Ishikawa (cell line): ENCODE measurements at regions not wholly inside any gene's neighbourhood (a gene's known extent, or its start where the extent isn't known, plus 50 kb on each side); places are given as distances from the start of the nearest gene placed in this dataset.

Experiments
- CREB1 ChIP-seq: IDR thresholded peaks from 2 replicates; pipeline ENCODE4 v1.6.1; 2012; ENCODE audit warnings: low read depth
- EP300 ChIP-seq: IDR thresholded peaks from 2 replicates; pipeline ENCODE4 v1.6.1; 2012; ENCODE audit warnings: borderline replicate concordance
- FOXM1 ChIP-seq: IDR thresholded peaks from 2 replicates; pipeline ENCODE4 v1.6.1; 2012; ENCODE audit warnings: low read depth, borderline replicate concordance
- NFIC ChIP-seq: IDR thresholded peaks from 2 replicates; pipeline ENCODE4 v1.6.1; 2012
- RAD21 ChIP-seq: IDR thresholded peaks from 2 replicates; pipeline ENCODE4 v1.6.1; 2012; ENCODE audit warnings: low read depth
- REST ChIP-seq: IDR thresholded peaks from 2 replicates; pipeline ENCODE4 v1.6.1; 2012; ENCODE audit warnings: low read depth, mild to moderate bottlenecking
- TAF1 ChIP-seq: IDR thresholded peaks from 2 replicates; pipeline ENCODE4 v1.6.1; 2012; ENCODE audit warnings: low read depth, mild to moderate bottlenecking
- TEAD4 ChIP-seq: IDR thresholded peaks from 2 replicates; pipeline ENCODE4 v1.6.1; 2012
- YY1 ChIP-seq: IDR thresholded peaks from 2 replicates; pipeline ENCODE4 v1.6.1; 2012; ENCODE audit warnings: low read depth
- ZBTB7A ChIP-seq: IDR thresholded peaks from 2 replicates; pipeline ENCODE4 v1.6.1; 2012; ENCODE audit warnings: low read depth
- TF ChIP-seq, protein P1 (sequence below): IDR thresholded peaks from 2 replicates; pipeline ENCODE4 v1.6.1; 2012
- TF ChIP-seq, protein P2 (sequence below): IDR thresholded peaks from 2 replicates; pipeline ENCODE4 v1.6.1; 2012

- TF ChIP-seq REST = no peak
- TF ChIP-seq, protein P1, sequence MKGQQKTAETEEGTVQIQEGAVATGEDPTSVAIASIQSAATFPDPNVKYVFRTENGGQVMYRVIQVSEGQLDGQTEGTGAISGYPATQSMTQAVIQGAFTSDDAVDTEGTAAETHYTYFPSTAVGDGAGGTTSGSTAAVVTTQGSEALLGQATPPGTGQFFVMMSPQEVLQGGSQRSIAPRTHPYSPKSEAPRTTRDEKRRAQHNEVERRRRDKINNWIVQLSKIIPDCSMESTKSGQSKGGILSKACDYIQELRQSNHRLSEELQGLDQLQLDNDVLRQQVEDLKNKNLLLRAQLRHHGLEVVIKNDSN = no peak
- TF ChIP-seq EP300 = no peak
- no peak for TF ChIP-seq TAF1
- TF ChIP-seq CREB1 = no peak
- TF ChIP-seq FOXM1 = no peak
- TF ChIP-seq TEAD4 = no peak
- no peak for TF ChIP-seq NFIC
- TF ChIP-seq RAD21 = no peak
- no peak for TF ChIP-seq YY1
- TF ChIP-seq, protein P2, sequence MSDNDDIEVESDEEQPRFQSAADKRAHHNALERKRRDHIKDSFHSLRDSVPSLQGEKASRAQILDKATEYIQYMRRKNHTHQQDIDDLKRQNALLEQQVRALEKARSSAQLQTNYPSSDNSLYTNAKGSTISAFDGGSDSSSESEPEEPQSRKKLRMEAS = no peak
- TF ChIP-seq ZBTB7A = no peak
These were observed 400.5 kb upstream of the MAOA start for GRCh38 chrX:43255596-43255995.
